HG03520 (cell line): ENCODE measurements at regions not wholly inside any gene's neighbourhood (a gene's known extent, or its start where the extent isn't known, plus 50 kb on each side); places are given as distances from the start of the nearest gene placed in this dataset.
"Not testable (repeated sequence)": the region's sequence is repeated elsewhere in the genome, so short reads cannot be mapped to it uniquely, and the experiment has no call there.

Experiments used
- ATAC-seq: cut with Tn5 transposase; IDR thresholded peaks from one replicate; pipeline ENCODE4 v1.9.1; 2021; ENCODE audit warnings: mild to moderate bottlenecking, moderate library complexity; ENCODE audit not compliant: unreplicated experiment

GRCh38 chr5:67605730-67606585, 409.4 kb upstream of the CD180 start:
- ATAC-seq, result no peak

- ATAC-seq, result no peak
Measured at GRCh38 chr5:67591491-67591890, 394.9 kb upstream of the CD180 start.

GRCh38 chr5:67588389-67588788, 391.8 kb upstream of the CD180 start:
- ATAC-seq, result no peak

- no peak for ATAC-seq
Measured at GRCh38 chr5:67581203-67581602, 384.6 kb upstream of the CD180 start.

- no peak for ATAC-seq
Measured at GRCh38 chr5:67578011-67578410, 381.4 kb upstream of the CD180 start.

- no peak for ATAC-seq
Measured at GRCh38 chr5:67577424-67577823, 380.8 kb upstream of the CD180 start.

- no peak for ATAC-seq
Measured at GRCh38 chr5:67576112-67576511, 379.5 kb upstream of the CD180 start.

GRCh38 chr5:67575087-67575486, 378.5 kb upstream of the CD180 start:
- no peak for ATAC-seq

- no peak for ATAC-seq
Measured at GRCh38 chr5:67561151-67561932, 364.7 kb upstream of the CD180 start.

GRCh38 chr5:67552773-67553172, 356.2 kb upstream of the CD180 start:
- no peak for ATAC-seq

- no peak for ATAC-seq
Measured at GRCh38 chr5:67549947-67550346, 353.3 kb upstream of the CD180 start.

GRCh38 chr5:67549296-67549618, 352.7 kb upstream of the CD180 start:
- ATAC-seq, result no peak

- ATAC-seq, result no peak
Measured at GRCh38 chr5:67548520-67549295, 352.1 kb upstream of the CD180 start.

- no peak for ATAC-seq
Measured at GRCh38 chr5:67547682-67548081, 351.1 kb upstream of the CD180 start.

GRCh38 chr5:67544942-67545341, 348.3 kb upstream of the CD180 start:
- ATAC-seq, result not testable (repeated sequence)

- ATAC-seq, result no peak
Measured at GRCh38 chr5:67543720-67544270, 347.2 kb upstream of the CD180 start.

- ATAC-seq, result no peak
Measured at GRCh38 chr5:67542479-67542878, 345.9 kb upstream of the CD180 start.

- ATAC-seq, result no peak
Measured at GRCh38 chr5:67541875-67542274, 345.3 kb upstream of the CD180 start.

- no peak for ATAC-seq
Measured at GRCh38 chr5:67538855-67539506, 342.4 kb upstream of the CD180 start.

- no peak for ATAC-seq
Measured at GRCh38 chr5:67537439-67538148, 341.0 kb upstream of the CD180 start.
